ENCODE measurements at regions not wholly inside any gene's neighbourhood (a gene's known extent, or its start where the extent isn't known, plus 50 kb on each side); places are given as distances from the start of the nearest gene placed in this dataset.

DNA sequence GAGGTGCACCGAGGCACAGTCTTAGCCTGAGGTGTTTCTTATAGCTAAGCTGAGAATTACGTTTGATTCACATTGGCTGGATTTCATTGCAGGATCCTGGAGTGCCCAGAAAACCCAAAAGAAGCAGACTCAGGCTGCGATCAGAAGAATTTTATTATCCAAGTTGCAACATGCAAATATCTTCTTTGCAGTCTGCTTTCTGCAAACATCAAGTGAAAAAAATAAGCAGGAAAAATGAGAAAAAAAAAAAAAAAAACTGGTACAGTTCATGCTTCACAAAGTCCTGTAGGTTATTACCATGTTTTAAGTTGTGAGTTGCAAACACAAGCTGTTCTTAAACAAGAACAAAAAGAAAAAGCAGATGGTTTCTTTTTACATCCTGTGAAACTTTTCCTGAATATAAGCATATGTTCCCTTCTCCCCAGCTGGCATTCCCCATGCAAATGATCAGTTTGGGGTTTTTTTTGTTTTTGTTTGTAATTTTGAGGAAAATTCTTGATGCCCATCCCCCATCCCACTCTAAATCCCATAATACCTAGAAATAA lies 349.0 kb downstream of the CBLN4 start:
- H3K4me1 Mint-ChIP-seq: no peaks in the 10 kb centered on the region
- DNase-seq (ENCODE audit: low spot score) (no peak), ATAC-seq (no peak)
- no peak overlapping the region for H3K4me2 ChIP-seq
- H3K9me3 Mint-ChIP-seq: peaks cover 90% of the 10 kb centered on the region
- H3K4me3 ChIP-seq: no peak overlapping the region
- peaks cover 1% of the 10 kb centered on the region for H3K27me3 Mint-ChIP-seq (ENCODE audit: insufficient read depth, low read depth, poor library complexity)
- H3K79me2 ChIP-seq (replicated peaks; ENCODE audit: insufficient read depth): no peaks in the 10 kb centered on the region
- H3K27ac ChIP-seq (ENCODE audit: low read depth): no peak overlapping the region
- no peaks in the 10 kb centered on the region for H3K27me3 ChIP-seq (ENCODE audit: insufficient read depth)
- no peak overlapping the region for H2AFZ ChIP-seq
- peaks cover 30% of the 10 kb centered on the region; the same call in 2 of the 3 replicates for H3K36me3 Mint-ChIP-seq (ENCODE audit: low read depth)
- no peaks in the 10 kb centered on the region for H4K20me1 ChIP-seq (replicated peaks; ENCODE audit: insufficient read depth)
- H3K4me3 Mint-ChIP-seq: no peak overlapping the region
- no peak overlapping the region for H3K27ac Mint-ChIP-seq
- no peaks in the 10 kb centered on the region for H3K4me1 ChIP-seq (ENCODE audit: insufficient read depth)
- H3K9me2 ChIP-seq (ENCODE audit: insufficient read depth): no peaks in the 10 kb centered on the region
- TF ChIP-seq EZH2 (IDR thresholded peaks at IDR 0.05; ENCODE audit: low read depth, unreplicated experiment) (no peak), EZH2phosphoT487 (IDR thresholded peaks at IDR 0.05; ENCODE audit: unreplicated experiment) (no peak), STAT1 (IDR thresholded peaks at IDR 0.05; ENCODE audit: unreplicated experiment) (no peak), JUNB (IDR thresholded peaks at IDR 0.05; ENCODE audit: unreplicated experiment) (no peak), NANOG (IDR thresholded peaks at IDR 0.05; ENCODE audit: borderline replicate concordance) (no peak)
- TF ChIP-seq, protein P1, sequence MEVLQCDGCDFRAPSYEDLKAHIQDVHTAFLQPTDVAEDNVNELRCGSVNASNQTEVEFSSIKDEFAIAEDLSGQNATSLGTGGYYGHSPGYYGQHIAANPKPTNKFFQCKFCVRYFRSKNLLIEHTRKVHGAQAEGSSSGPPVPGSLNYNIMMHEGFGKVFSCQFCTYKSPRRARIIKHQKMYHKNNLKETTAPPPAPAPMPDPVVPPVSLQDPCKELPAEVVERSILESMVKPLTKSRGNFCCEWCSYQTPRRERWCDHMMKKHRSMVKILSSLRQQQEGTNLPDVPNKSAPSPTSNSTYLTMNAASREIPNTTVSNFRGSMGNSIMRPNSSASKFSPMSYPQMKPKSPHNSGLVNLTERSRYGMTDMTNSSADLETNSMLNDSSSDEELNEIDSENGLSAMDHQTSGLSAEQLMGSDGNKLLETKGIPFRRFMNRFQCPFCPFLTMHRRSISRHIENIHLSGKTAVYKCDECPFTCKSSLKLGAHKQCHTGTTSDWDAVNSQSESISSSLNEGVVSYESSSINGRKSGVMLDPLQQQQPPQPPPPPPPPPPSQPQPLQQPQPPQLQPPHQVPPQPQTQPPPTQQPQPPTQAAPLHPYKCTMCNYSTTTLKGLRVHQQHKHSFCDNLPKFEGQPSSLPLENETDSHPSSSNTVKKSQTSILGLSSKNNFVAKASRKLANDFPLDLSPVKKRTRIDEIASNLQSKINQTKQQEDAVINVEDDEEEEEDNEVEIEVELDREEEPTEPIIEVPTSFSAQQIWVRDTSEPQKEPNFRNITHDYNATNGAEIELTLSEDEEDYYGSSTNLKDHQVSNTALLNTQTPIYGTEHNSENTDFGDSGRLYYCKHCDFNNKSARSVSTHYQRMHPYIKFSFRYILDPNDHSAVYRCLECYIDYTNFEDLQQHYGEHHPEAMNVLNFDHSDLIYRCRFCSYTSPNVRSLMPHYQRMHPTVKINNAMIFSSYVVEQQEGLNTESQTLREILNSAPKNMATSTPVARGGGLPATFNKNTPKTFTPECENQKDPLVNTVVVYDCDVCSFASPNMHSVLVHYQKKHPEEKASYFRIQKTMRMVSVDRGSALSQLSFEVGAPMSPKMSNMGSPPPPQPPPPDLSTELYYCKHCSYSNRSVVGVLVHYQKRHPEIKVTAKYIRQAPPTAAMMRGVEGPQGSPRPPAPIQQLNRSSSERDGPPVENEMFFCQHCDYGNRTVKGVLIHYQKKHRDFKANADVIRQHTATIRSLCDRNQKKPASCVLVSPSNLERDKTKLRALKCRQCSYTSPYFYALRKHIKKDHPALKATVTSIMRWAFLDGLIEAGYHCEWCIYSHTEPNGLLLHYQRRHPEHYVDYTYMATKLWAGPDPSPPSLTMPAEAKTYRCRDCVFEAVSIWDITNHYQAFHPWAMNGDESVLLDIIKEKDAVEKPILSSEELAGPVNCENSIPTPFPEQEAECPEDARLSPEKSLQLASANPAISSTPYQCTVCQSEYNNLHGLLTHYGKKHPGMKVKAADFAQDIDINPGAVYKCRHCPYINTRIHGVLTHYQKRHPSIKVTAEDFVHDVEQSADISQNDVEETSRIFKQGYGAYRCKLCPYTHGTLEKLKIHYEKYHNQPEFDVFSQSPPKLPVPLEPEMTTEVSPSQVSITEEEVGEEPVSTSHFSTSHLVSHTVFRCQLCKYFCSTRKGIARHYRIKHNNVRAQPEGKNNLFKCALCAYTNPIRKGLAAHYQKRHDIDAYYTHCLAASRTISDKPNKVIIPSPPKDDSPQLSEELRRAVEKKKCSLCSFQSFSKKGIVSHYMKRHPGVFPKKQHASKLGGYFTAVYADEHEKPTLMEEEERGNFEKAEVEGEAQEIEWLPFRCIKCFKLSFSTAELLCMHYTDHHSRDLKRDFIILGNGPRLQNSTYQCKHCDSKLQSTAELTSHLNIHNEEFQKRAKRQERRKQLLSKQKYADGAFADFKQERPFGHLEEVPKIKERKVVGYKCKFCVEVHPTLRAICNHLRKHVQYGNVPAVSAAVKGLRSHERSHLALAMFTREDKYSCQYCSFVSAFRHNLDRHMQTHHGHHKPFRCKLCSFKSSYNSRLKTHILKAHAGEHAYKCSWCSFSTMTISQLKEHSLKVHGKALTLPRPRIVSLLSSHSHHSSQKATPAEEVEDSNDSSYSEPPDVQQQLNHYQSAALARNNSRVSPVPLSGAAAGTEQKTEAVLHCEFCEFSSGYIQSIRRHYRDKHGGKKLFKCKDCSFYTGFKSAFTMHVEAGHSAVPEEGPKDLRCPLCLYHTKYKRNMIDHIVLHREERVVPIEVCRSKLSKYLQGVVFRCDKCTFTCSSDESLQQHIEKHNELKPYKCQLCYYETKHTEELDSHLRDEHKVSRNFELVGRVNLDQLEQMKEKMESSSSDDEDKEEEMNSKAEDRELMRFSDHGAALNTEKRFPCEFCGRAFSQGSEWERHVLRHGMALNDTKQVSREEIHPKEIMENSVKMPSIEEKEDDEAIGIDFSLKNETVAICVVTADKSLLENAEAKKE (CRISPR knock-in tag; IDR thresholded peaks at IDR 0.05): no peak
- TF ChIP-seq, protein P2, sequence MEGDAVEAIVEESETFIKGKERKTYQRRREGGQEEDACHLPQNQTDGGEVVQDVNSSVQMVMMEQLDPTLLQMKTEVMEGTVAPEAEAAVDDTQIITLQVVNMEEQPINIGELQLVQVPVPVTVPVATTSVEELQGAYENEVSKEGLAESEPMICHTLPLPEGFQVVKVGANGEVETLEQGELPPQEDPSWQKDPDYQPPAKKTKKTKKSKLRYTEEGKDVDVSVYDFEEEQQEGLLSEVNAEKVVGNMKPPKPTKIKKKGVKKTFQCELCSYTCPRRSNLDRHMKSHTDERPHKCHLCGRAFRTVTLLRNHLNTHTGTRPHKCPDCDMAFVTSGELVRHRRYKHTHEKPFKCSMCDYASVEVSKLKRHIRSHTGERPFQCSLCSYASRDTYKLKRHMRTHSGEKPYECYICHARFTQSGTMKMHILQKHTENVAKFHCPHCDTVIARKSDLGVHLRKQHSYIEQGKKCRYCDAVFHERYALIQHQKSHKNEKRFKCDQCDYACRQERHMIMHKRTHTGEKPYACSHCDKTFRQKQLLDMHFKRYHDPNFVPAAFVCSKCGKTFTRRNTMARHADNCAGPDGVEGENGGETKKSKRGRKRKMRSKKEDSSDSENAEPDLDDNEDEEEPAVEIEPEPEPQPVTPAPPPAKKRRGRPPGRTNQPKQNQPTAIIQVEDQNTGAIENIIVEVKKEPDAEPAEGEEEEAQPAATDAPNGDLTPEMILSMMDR (conservative IDR thresholded peaks at IDR 0.05; ENCODE audit: low read depth in 2 of 2): no peak
- TF ChIP-seq, protein P3, sequence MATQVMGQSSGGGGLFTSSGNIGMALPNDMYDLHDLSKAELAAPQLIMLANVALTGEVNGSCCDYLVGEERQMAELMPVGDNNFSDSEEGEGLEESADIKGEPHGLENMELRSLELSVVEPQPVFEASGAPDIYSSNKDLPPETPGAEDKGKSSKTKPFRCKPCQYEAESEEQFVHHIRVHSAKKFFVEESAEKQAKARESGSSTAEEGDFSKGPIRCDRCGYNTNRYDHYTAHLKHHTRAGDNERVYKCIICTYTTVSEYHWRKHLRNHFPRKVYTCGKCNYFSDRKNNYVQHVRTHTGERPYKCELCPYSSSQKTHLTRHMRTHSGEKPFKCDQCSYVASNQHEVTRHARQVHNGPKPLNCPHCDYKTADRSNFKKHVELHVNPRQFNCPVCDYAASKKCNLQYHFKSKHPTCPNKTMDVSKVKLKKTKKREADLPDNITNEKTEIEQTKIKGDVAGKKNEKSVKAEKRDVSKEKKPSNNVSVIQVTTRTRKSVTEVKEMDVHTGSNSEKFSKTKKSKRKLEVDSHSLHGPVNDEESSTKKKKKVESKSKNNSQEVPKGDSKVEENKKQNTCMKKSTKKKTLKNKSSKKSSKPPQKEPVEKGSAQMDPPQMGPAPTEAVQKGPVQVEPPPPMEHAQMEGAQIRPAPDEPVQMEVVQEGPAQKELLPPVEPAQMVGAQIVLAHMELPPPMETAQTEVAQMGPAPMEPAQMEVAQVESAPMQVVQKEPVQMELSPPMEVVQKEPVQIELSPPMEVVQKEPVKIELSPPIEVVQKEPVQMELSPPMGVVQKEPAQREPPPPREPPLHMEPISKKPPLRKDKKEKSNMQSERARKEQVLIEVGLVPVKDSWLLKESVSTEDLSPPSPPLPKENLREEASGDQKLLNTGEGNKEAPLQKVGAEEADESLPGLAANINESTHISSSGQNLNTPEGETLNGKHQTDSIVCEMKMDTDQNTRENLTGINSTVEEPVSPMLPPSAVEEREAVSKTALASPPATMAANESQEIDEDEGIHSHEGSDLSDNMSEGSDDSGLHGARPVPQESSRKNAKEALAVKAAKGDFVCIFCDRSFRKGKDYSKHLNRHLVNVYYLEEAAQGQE (IDR thresholded peaks at IDR 0.05; ENCODE audit: unreplicated experiment): no peak
- TF ChIP-seq, protein P4, sequence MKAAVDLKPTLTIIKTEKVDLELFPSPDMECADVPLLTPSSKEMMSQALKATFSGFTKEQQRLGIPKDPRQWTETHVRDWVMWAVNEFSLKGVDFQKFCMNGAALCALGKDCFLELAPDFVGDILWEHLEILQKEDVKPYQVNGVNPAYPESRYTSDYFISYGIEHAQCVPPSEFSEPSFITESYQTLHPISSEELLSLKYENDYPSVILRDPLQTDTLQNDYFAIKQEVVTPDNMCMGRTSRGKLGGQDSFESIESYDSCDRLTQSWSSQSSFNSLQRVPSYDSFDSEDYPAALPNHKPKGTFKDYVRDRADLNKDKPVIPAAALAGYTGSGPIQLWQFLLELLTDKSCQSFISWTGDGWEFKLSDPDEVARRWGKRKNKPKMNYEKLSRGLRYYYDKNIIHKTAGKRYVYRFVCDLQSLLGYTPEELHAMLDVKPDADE (IDR thresholded peaks at IDR 0.05): no peak
- no peaks in the 10 kb centered on the region for H3F3A ChIP-seq (replicated peaks; ENCODE audit: low read depth)
- H3K36me3 ChIP-seq (ENCODE audit: insufficient read depth): peaks cover 15% of the 10 kb centered on the region; the same call in 1 of the 2 replicates

Measured in GM23338 (cell line).